Dendritic cell treated with granulocyte-macrophage colony-stimulating factor and Interleukin-4, amounts not matched to agents 40 ng/mL and 50 ng/mL, for 4 days (primary cell): ENCODE measurements at regions not wholly inside any gene's neighbourhood (a gene's known extent, or its start where the extent isn't known, plus 50 kb on each side); places are given as distances from the start of the nearest gene placed in this dataset.
"Not testable (repeated sequence)": the region's sequence is repeated elsewhere in the genome, so short reads cannot be mapped to it uniquely, and the experiment has no call there.

Source experiments
- H3K27ac Mint-ChIP-seq: one replicate; pipeline ENCODE4 v1.8.0; 2022; ENCODE audit warnings: mild to moderate bottlenecking, mixed read lengths
- H3K27me3 Mint-ChIP-seq: one replicate; pipeline ENCODE4 v1.8.0; 2022; ENCODE audit warnings: mild to moderate bottlenecking, mixed read lengths
- H3K36me3 Mint-ChIP-seq: one replicate; pipeline ENCODE4 v1.8.0; 2022; ENCODE audit warnings: low read depth, mixed read lengths
- H3K4me1 Mint-ChIP-seq: one replicate; pipeline ENCODE4 v1.8.0; 2022; ENCODE audit warnings: low read depth, mixed read lengths
- H3K4me3 Mint-ChIP-seq: one replicate; pipeline ENCODE4 v1.8.0; 2022; ENCODE audit warnings: mild to moderate bottlenecking, moderate library complexity, mixed read lengths
- H3K9me3 Mint-ChIP-seq: one replicate; pipeline ENCODE4 v1.8.0; 2022; ENCODE audit warnings: mixed read lengths
- intact Hi-C: fragments of 100-400 bp; cut with micrococcal nuclease; formaldehyde crosslinking; loops from one replicate; pipeline ENCODE4 v1.15.0; 2022

DNA sequence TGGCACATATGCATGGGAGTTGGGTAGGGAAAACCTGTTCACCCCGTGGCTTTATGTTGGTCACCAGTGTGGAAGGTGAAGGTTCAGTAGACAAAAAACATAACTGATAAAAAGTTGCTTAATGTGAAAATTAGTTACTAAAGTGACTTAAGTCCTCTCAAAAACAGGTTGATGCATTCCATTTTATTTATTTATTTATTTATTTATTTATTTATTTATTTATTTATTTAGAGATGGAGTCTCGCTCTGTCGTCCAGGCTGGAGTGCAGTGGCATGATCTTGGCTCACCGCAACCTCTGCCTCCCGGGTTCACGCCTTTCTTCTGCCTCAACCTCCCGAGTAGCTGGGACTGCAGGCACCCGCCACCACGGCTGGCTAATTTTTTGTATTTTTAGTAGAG, 541.0 kb downstream of the DCDC2C start:
- H3K4me1 Mint-ChIP-seq, H3K4me3 Mint-ChIP-seq, H3K27me3 Mint-ChIP-seq, intact Hi-C loops, H3K27ac Mint-ChIP-seq, H3K36me3 Mint-ChIP-seq: not testable (repeated sequence)
- H3K9me3 Mint-ChIP-seq = peaks cover 20% of the 10 kb centered on the region

DNA sequence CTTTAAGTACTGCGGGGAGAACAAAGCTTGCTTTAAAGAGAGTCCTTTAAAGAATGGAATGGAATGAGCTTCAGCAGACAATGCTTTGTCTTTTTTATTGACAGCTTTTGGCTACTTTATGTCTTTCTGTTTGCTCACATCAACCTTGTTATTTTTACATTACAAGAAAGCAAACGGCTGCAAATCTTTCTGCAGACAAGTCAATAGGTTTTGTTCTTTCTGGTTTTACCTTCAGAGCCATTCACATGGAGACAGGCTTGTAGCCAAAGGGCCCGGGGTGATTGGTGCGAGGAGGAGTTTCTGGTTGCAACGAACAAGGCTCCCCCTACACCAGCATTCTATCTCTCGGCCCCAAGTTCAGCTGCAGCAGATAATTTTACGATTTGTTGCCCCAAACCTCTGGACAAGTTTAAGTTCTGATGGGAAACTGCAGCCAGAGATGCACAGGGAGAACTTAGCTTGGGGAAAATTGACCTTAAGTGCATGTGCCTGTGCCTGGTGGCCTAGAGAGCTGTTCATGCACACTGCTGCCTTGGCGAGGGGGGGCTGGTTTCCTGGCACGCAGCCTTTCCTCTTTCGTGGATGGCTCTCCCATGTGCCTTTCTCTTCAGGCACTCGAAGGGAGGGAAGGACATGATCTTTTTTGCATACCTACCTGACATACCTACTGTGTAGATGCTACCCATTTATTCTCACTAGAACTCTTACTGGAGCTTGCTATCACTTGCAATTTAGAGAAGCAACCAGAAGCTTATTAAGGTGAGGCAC, 543.2 kb downstream of the DCDC2C start:
- Mint-ChIP-seq H3K4me1 (no peaks in the 10 kb centered on the region), H3K9me3 (peaks cover 20% of the 10 kb centered on the region), H3K27ac (no peak overlapping the region), H3K4me3 (no peak overlapping the region), H3K36me3 (no peaks in the 10 kb centered on the region), H3K27me3 (no peaks in the 10 kb centered on the region)
- intact Hi-C loops = no loop called here

DNA sequence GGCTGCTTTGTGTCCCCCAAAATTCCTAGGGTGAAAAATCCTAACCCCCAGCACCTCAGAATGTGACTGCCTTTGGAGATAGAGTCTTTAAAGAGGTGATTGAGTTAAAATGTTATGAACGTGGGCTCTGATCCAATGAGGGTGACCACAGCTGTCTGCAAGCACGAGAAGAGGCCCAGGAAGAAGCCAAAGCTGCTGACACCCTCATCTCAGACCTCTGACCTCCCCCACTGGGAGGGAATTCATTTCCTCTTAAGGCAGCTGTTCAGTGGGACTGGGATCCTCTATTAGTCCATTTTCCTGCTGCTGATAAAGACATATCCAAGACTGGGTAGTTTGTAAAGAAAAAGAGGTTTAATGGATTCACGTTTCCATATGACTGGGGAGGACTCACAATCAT, 544.4 kb downstream of the DCDC2C start:
- intact Hi-C loops = no loop called here
- peaks cover 16% of the 10 kb centered on the region for H3K9me3 Mint-ChIP-seq
- no peak overlapping the region for H3K4me3 Mint-ChIP-seq
- no peaks in the 10 kb centered on the region for H3K27me3 Mint-ChIP-seq
- no peak overlapping the region for H3K27ac Mint-ChIP-seq
- H3K36me3 Mint-ChIP-seq = no peaks in the 10 kb centered on the region
- no peaks in the 10 kb centered on the region for H3K4me1 Mint-ChIP-seq

DNA sequence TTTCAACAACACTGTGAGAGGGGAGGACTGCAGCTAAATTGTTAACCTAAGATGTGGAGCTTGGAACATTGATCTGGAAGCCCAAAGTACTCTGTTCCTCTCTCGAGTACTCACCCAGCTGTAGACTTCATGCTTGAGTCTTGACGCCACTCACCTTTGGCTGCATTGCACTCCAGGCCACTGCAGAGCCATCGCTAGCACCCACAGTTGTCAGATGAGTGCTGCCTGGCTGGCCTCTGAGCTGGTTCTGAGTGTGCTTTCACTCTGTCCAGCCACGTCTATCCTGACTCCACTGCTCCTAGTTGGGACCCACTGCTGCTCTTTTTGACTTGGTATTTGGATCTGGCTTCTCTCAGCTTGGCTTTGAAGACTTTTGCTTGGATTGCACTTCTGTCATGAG, 552.1 kb downstream of the DCDC2C start:
- no peak overlapping the region for H3K27ac Mint-ChIP-seq
- H3K4me3 Mint-ChIP-seq = no peak overlapping the region
- H3K9me3 Mint-ChIP-seq = no peaks in the 10 kb centered on the region
- no peaks in the 10 kb centered on the region for H3K27me3 Mint-ChIP-seq
- intact Hi-C loops = no loop called here
- H3K36me3 Mint-ChIP-seq = no peaks in the 10 kb centered on the region
- no peaks in the 10 kb centered on the region for H3K4me1 Mint-ChIP-seq

DNA sequence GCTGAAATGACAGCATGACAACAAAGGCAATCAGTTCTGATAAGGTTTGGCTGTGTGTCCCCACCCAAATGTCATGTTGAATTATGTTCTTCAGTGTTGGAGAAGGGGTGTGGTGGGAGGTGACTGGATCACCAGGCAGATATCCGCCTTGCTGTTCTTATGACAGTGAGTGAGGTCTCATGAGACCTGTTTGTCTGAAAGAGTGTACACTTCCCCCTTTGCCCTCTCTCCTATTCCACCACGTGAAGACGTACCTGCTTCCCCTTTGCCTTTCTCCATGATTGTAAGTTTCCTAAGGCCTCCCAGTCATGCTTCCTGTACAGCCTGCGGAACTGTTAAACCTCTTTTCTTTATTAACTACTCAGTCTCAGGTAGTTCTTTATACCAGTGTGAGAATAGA, 553.0 kb downstream of the DCDC2C start:
- no peak overlapping the region for H3K27ac Mint-ChIP-seq
- H3K4me3 Mint-ChIP-seq = no peak overlapping the region
- no peaks in the 10 kb centered on the region for H3K4me1 Mint-ChIP-seq
- intact Hi-C loops = no loop called here
- no peaks in the 10 kb centered on the region for H3K27me3 Mint-ChIP-seq
- no peaks in the 10 kb centered on the region for H3K36me3 Mint-ChIP-seq
- no peaks in the 10 kb centered on the region for H3K9me3 Mint-ChIP-seq

DNA sequence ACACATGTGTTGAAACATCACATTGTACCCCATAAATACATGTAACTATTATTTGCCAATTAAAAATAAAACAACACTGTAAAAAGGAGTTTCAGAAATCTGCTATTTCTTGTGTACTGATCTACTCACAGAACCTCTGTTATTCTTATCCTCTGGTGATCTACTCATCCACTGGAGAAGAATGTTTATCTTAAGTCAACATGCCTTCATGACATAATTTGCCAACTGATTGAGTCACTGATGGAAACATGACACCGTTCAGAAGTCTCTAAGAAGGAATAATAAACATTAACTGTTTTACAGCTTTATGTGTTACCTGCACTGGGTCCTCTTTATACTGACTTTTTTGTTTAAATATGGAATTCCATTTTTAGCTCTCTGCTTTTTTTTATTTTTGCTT, 555.2 kb downstream of the DCDC2C start:
- Mint-ChIP-seq H3K27me3 (no peaks in the 10 kb centered on the region), H3K4me3 (no peak overlapping the region), H3K4me1 (no peaks in the 10 kb centered on the region), H3K36me3 (no peaks in the 10 kb centered on the region), H3K9me3 (no peaks in the 10 kb centered on the region), H3K27ac (no peak overlapping the region)
- intact Hi-C loops = no loop called here

DNA sequence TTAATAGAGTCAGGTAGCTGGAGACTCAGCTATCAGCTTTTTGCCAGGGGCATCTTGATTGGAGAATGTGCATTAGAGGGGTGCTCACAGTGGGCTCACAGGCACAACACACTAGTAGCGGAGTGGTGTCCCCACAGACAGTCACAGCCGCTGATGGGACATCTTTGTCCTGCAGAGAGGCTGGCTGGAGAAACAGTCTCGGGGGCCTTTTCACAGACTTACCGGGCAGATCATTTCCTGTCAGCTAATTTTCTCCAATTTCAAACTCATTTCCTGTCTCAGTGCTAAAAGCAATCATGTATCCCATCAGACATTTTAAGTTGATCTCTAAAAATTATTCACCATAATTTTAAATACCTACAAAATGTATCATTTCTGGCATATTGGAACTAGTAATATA, 562.6 kb downstream of the DCDC2C start:
- intact Hi-C loops = no loop called here
- H3K4me3 Mint-ChIP-seq = no peak overlapping the region
- H3K9me3 Mint-ChIP-seq = no peaks in the 10 kb centered on the region
- no peak overlapping the region for H3K27ac Mint-ChIP-seq
- H3K27me3 Mint-ChIP-seq = no peaks in the 10 kb centered on the region
- H3K36me3 Mint-ChIP-seq = no peaks in the 10 kb centered on the region
- H3K4me1 Mint-ChIP-seq = no peaks in the 10 kb centered on the region

DNA sequence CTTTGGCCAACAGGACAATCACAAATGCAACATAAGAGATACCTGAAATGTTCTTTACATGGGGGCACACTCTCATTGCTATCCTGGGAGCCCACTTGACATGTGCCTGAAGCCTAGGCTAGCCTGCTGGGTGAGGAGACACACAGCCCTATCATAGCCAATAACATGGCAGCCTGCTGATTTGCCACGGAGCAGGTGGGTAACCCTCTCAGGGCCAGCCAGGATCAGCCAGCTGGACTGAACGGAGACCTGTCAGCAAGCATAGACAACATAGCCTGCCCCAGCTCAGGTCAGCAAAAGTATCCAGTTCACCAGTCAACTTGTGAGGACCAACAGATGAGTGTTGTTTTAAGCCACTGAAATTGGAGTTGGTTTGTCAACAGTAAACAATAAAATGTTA, 566.5 kb downstream of the DCDC2C start:
- H3K4me1 Mint-ChIP-seq = no peaks in the 10 kb centered on the region
- no peaks in the 10 kb centered on the region for H3K27me3 Mint-ChIP-seq
- intact Hi-C loops = no loop called here
- H3K27ac Mint-ChIP-seq = no peak overlapping the region
- no peaks in the 10 kb centered on the region for H3K9me3 Mint-ChIP-seq
- H3K4me3 Mint-ChIP-seq = no peak overlapping the region
- no peaks in the 10 kb centered on the region for H3K36me3 Mint-ChIP-seq

DNA sequence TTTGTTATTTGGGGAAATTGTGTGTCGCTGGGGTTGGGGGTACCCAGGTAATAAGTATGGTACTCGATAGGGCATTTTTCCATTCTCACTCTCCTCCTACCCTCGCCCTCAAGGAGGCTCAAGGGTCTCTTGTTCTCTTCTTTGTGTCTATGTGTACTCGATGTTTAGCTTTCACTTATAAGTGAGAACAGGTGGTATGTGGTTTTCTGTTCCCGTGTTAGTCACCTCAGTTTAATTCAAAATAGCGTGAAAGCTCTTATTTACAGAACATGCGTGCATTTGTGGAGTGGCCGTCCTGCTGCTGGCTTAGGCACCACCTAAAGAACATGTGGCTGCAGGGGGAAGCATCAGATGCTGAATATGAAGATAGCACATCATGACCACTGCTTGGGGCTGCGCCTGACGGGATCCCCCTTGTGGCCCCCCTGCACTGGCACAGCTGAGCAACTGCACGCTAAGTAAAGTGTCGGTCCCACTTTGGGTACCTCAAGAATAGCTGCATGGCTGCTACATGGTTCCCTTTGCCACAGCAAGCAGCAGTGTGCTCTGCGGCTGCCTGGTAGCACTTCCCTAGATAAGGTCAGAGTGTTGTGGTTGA, 569.0 kb downstream of the DCDC2C start:
- intact Hi-C loops = no loop called here
- Mint-ChIP-seq H3K4me3 (no peak overlapping the region), H3K27me3 (no peaks in the 10 kb centered on the region), H3K27ac (no peak overlapping the region), H3K4me1 (no peaks in the 10 kb centered on the region), H3K36me3 (no peaks in the 10 kb centered on the region), H3K9me3 (peaks cover 7% of the 10 kb centered on the region)

DNA sequence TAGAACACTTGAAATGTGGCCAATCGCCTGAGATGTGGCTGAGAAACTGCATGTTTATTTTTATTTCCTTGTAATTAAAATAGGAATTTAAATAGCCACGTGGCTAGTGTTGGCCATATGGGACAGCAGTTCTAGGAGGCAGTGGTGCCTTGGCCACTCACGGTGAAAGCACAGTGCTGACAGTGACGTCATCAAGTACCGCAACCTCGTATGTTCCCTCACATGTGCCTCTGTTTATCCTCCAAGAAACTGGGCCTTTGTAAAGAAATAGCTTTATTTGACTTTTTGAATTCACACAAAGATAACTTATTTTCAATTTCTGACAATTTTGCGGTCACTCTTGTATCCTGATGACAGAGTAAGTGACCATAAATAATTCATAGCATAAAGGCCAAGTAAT, 575.0 kb downstream of the DCDC2C start:
- intact Hi-C loops = no loop called here
- no peak overlapping the region for H3K27ac Mint-ChIP-seq
- H3K4me3 Mint-ChIP-seq = no peak overlapping the region
- no peaks in the 10 kb centered on the region for H3K36me3 Mint-ChIP-seq
- H3K27me3 Mint-ChIP-seq = no peaks in the 10 kb centered on the region
- H3K4me1 Mint-ChIP-seq = no peaks in the 10 kb centered on the region
- peaks cover 16% of the 10 kb centered on the region for H3K9me3 Mint-ChIP-seq

DNA sequence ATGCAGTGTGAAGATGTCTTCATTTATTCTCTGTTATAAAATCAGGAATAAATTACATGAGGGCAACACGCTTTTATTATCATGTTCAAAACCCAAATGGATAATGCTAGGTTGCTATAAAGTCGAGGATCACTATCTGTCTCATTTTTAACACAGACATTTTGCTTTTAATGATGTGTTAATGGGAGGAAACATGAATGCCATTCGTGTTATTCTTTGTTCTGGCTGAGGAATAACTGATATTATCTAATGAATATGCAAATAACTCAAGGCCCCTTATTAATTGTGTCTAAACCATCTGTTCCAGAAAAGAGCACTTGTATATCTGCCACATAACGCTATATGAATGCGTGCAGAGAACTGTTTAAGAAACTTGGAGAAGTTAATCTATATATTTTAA, 576.1 kb downstream of the DCDC2C start:
- no peaks in the 10 kb centered on the region for H3K4me1 Mint-ChIP-seq
- intact Hi-C loops = no loop called here
- no peak overlapping the region for H3K27ac Mint-ChIP-seq
- no peaks in the 10 kb centered on the region for H3K27me3 Mint-ChIP-seq
- peaks cover 16% of the 10 kb centered on the region for H3K9me3 Mint-ChIP-seq
- no peak overlapping the region for H3K4me3 Mint-ChIP-seq
- no peaks in the 10 kb centered on the region for H3K36me3 Mint-ChIP-seq

DNA sequence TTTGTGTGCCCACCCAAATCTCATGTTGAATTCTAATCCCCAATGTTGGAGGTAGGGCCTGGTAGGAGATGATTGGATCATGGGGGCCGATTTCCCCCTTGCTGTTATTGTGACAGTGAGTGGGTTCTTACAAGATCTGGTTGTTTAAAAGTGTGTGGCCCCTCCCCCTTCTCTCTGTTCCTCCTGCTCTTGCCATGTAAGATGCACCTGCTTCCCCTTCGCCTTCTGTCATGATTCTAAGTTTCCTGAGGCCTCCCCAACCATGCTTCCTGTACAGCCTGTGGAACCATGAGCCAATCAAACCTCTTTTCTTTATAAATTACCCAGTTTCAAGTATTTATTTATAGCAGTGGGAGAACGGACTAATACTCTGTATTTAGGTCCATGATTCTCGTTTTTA, 588.1 kb downstream of the DCDC2C start:
- no peaks in the 10 kb centered on the region for H3K27me3 Mint-ChIP-seq
- H3K9me3 Mint-ChIP-seq = peaks cover 5% of the 10 kb centered on the region
- intact Hi-C loops = no loop called here
- no peaks in the 10 kb centered on the region for H3K4me1 Mint-ChIP-seq
- H3K27ac Mint-ChIP-seq = no peak overlapping the region
- no peaks in the 10 kb centered on the region for H3K36me3 Mint-ChIP-seq
- no peak overlapping the region for H3K4me3 Mint-ChIP-seq

DNA sequence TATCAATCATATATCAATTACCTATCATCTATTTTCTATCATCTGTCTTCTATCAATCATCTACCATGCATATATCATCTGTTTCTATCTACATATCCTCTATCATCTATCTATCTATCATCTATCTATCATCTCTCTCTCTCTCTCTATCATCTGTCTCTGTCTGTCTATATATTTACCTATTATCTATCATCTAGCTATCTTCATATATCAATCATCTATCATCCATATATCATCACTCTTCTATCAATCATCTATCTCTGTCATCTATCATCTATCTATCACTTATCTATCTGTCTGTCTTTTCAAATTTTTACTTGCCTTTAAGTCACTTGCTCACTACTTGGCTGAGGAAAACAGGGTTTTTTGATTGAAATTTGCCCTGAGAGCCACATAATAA, 592.3 kb downstream of the DCDC2C start:
- intact Hi-C loops = no loop called here
- H3K36me3 Mint-ChIP-seq = no peaks in the 10 kb centered on the region
- H3K9me3 Mint-ChIP-seq = peaks cover 9% of the 10 kb centered on the region
- no peaks in the 10 kb centered on the region for H3K4me1 Mint-ChIP-seq
- no peak overlapping the region for H3K27ac Mint-ChIP-seq
- no peak overlapping the region for H3K4me3 Mint-ChIP-seq
- H3K27me3 Mint-ChIP-seq = no peaks in the 10 kb centered on the region

DNA sequence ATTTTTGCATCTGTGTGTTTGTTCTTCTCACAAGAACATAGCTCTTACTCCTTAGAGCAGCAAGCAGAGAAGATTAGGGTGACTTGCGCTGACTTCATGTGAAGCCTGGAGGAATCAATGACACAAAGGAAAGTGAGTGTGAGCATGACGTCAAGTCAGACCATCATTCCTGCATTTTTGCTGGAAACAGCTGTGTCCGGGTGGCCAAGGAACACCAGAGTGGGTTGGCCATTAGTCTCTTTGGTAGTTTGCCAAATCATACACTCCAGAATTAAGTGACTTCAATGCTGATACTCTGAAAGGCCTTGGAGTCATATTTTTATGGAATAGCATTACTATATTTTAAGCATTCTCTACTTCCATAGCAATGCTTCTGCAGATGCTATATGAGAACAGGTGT, 597.2 kb downstream of the DCDC2C start:
- H3K27ac Mint-ChIP-seq = no peak overlapping the region
- H3K4me3 Mint-ChIP-seq = no peak overlapping the region
- H3K9me3 Mint-ChIP-seq = peaks cover 17% of the 10 kb centered on the region
- no peaks in the 10 kb centered on the region for H3K27me3 Mint-ChIP-seq
- H3K4me1 Mint-ChIP-seq = no peaks in the 10 kb centered on the region
- intact Hi-C loops = no loop called here
- no peaks in the 10 kb centered on the region for H3K36me3 Mint-ChIP-seq

DNA sequence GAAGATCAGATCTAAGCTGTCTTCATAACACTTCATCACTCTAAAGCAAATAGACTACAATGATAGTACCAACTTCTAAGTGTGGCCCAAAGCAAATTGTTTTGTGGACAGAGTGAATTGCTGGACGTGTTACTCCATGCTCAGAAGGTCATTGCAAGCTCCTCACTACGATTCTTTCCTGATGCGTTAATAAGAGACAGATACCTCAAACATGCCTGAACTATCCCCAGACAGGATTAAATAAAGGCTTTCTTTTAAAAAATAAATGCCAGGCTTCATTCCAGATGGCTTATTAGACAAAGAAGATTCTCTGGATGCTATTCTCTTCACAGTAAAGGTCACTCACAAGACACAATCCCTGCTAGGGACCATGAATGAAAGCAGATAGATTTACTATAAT, 621.2 kb downstream of the DCDC2C start:
- Mint-ChIP-seq H3K36me3 (no peaks in the 10 kb centered on the region), H3K9me3 (peaks cover 18% of the 10 kb centered on the region), H3K4me3 (no peak overlapping the region), H3K27me3 (no peaks in the 10 kb centered on the region), H3K4me1 (no peaks in the 10 kb centered on the region), H3K27ac (no peak overlapping the region)
- intact Hi-C loops = no loop called here
